DMS153 treated with DMSO at 0.1 percent for 48 hours (cell line): ENCODE measurements at regions not wholly inside any gene's neighbourhood (a gene's known extent, or its start where the extent isn't known, plus 50 kb on each side); places are given as distances from the start of the nearest gene placed in this dataset.

Experiments
- DNase-seq: peaks from one replicate; lab custom pipeline; 2025; ENCODE audit not compliant: unreplicated experiment; lab: John Stamatoyannopoulos, UW

DNA sequence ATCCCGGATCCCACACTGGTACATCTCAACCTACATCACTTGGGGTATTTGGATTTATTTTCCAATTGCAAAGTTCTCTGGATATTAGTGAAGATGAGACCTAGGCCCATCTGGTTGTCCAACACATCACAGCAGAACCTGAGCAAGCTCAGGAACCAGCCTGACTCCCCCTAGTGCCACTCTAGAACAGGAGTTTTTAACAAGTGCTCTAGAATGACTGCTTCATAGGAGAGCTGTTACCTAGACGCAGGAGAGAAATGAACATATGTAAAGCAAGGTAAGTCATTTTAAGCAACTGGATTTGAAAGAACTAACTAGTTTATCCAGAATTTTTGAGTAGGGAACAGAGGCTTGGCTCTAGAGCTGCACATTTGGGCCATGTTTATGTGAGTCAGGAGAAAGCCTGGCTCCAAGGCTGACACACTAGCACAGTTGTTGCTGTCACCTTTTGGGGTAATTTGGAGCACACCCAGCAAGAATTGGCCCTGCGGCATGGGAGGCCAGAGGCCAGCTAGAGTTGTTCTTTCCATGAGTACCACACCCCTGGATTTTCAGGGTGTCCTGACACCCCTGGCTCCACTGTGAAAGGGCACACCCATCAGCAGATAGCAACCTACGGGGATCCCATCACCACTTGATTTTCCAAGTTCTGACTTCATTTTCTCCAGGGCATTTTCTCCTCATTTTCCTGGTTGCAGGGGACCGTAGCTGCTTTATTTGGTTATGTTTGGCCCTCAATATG, 110.9 kb upstream of the LPAR1 start:
- no peak for DNase-seq

GRCh38 chr9:111148052-111149017, 110.1 kb upstream of the LPAR1 start:
- DNase-seq: no peak

GRCh38 chr9:111147041-111147440, 108.8 kb upstream of the LPAR1 start:
- DNase-seq: no peak

DNA sequence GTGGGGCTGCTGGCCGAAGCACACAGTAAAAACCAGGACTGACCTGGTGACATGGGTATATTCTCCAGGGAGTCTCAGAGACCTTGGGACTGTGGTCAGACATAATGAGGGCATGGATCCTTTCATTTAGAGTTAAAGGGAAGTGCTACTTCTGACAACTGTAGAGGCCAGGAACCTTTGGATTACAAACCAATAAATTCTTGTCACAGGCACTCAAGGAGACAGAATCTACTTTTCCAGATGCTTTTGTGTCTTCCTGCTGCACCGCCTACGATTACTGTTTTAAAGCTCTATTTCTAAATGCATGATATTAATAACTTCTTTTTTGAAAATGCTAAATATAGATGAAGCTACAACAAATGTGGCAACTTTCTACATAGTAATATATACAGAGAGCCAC, 106.5 kb upstream of the LPAR1 start:
- DNase-seq: no peak

DNA sequence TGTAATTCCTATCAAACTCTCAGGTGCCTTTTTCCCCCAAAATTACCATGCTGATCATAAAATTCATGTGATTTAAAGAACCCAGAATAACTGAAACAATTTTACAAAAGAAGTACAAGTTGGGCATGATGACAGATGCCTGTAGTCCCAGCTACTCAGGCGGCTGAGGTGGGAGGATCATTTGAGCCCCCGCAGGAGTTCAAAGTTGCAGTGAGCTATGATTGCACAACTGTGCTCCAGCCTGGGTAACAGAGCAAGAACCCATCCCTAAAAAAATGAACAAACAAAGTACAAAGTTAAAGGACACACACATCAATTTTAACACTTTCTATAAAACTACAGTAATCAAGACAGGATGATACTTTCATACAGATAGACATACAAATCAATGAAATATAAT, 97.9 kb upstream of the LPAR1 start:
- DNase-seq: no peak

DNA sequence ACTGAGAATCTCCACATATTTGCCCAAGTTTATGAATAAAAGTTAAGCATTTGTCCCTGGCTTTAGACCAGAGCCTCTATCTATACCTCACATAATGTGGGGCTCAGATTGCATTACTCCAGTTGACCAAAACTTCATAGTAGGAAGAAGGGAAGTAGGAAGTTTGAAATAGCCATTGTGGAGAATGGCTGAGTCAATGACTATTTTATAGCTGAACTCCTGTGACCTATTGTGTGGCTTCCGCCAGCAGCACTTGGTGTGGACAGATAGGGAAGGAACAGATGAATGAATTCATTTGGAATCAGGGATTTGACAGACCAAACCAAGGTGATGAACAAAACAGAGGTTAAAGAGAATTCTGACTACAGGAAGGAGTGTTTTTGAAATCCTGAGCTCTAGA, 92.9 kb upstream of the LPAR1 start:
- no peak for DNase-seq

- no peak for DNase-seq
These were observed 82.3 kb upstream of the LPAR1 start for GRCh38 chr9:111120526-111120925.

GRCh38 chr9:111118256-111118948, 80.1 kb upstream of the LPAR1 start:
- DNase-seq: no peak

- no peak for DNase-seq
These were observed 76.2 kb upstream of the LPAR1 start for GRCh38 chr9:111114486-111114885.

GRCh38 chr9:111113712-111114111, 75.4 kb upstream of the LPAR1 start:
- DNase-seq: no peak

DNA sequence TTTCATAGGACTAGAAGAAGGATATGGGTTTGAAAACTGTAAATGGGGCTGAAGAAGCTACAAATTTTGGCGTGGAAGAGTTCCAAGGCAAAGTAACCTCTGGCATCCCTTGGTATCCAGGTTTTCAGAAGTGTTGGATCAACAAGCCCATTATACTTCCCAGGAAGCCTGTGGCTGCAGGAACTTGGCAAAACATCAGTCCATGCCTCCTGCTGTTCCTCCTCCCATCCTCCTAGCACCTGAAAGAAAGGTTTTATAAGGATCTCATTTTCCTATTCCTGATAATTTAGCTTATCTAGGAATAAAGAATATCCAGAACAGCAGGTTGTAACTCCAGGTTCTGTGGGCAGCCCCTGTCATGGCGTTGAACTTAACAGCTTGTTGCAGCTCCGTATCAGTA, 72.5 kb upstream of the LPAR1 start:
- DNase-seq: no peak

DNA sequence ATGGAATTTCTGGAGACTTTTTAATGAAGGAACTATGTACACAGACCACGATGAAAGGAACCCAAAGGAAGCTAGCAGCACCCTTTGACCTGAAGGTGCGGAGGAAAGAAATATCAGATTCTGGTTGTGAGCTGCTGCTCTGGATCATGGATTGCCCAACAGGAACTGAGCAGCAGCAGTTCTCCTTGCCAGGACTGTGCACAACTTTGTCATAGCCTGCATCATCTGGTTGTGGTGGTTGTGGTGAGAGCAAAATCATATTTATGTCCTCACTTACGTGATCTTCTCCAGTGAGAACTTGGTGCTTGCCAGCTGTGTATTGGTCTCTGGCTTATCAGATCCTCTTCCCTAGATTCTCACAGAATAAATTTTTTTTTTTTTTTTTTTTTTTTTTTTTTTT, 70.7 kb upstream of the LPAR1 start:
- no peak for DNase-seq

DNA sequence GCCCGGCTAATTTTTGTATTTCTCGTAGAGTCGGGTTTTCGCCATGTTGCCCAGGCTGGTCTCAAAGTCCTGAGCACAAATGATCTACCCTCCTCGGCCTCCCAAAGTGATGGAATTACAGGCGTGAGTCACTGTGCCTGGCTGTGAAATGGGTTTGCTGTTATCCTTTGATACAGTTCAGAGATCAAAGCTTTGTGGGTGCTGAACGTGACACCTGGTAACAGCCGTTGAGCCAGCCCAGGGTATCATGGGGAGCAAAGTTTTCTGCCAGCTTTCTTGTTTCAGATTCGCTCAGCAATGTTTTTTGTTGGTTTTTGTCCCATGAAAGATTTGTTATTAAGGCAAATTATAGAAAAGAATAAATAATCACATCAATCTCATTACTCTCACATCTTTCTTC, 68.9 kb upstream of the LPAR1 start:
- DNase-seq: no peak

- DNase-seq: no peak
These were observed 67.9 kb upstream of the LPAR1 start for GRCh38 chr9:111106202-111106601.

DNA sequence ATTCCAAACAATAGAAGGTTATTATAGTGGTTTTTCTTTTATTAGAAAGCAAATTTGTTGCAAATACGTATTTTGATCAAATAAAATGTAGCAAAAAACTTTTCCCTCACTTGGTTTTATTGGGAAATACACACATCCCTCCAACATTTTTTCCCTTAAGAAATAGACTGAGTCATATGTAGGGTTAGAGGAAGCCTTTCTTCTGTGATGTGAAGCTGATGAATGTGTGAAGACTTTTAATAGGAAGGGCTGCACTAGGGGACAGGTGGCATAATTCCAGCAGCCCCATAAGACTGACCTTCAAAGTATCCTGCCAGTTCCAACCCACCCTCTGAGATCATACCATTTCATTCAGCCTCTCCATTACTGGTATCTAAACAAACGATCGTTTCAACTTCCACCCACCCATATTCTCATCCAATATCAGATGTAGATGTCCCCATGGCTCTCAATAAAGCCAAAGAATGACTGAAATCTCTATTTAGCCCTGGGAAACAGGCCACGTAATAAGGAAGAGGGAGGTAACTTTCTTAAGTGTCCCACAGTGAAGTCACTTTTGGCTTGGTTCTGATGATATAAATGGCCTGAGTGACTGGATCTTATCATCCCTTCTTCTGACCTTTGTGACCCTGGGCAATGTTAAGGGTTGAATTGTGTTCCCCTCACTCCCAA, 64.7 kb upstream of the LPAR1 start:
- no peak for DNase-seq

GRCh38 chr9:111099199-111100008, 61.1 kb upstream of the LPAR1 start:
- no peak for DNase-seq

DNA sequence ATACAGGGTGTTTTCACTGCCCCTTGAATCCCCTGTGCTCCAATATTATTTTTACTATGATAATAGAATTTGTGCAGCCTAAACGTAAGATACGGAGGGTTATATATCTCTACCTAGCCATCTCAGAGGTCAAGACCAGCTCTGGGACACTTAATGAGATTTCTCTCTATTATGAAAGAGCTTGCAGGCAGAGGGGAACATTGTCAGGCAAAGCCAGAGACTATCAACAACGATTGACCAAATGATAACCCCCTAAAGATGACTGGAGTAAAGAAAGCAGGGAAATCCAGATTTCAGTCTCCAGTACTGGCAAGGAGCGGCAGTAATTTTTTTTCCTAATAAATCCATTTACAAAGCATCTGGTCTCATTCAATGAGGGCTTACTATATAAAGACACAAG, 59.8 kb upstream of the LPAR1 start:
- no peak for DNase-seq

- no peak for DNase-seq
These were observed 57.8 kb upstream of the LPAR1 start for GRCh38 chr9:111096051-111096450.

DNA sequence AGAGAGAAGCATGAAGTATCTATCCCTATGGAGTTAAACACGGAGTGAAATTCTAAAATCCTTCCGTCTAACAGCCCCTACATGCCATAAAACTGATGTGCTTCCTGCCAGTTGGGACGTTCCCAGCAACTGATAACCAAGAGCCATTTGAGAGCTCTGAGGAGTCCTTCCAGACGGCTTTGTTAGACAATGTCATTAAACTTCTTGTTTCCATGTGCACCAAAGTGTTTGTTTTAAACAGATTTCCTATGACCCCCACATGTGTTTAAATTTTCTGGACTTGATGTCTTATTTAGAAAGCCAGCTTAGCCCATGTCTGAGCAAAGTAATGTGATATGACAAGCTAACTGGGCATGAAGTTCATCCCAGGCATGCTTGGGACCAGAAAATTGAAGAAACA, 57.2 kb upstream of the LPAR1 start:
- no peak for DNase-seq

DNA sequence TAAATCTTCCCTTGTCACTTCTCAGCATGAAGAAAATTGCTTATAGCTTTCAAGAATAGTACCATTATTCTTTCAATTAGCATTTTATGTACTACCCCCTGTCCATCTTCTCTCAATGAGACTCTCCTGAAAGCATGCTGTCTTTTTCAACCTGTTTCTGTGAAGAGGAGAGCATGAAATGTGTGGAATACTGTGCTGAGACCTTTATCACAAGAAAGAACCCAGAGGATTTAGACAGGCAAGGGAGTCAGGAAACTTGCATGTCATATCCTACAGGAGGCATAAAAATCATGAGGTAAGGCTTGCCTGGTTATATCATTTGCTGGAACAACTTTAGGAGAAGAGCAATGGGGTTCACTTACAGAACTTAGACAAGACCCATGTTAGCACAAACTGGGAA, 56.7 kb upstream of the LPAR1 start:
- no peak for DNase-seq
